HepG2 (cell line): ENCODE measurements at regions not wholly inside any gene's neighbourhood (a gene's known extent, or its start where the extent isn't known, plus 50 kb on each side); places are given as distances from the start of the nearest gene placed in this dataset.

Source experiments
- ATAC-seq: fragments of 200-7000 bp; cut with Tn5 transposase; 3 replicates; pipeline ENCODE4 v1.9.1; 2020; ENCODE audit warnings: mild to moderate bottlenecking, moderate library complexity
- BruUV-seq: library from RNA; stranded (reverse); fragments of 400-500 nt; replicated peaks from 2 replicates; lab custom pipeline; 2021; lab: Mats Ljungman, UMichigan
- CTCF ChIA-PET: fragments of 300-600 bp; formaldehyde crosslinking; extraction: SDS; loops from one replicate; lab custom pipeline; 2021; ENCODE audit warnings: low total read pairs, inconsistent platforms, low intra/inter-chr PET ratio; lab: Yijun Ruan, JAX
- POLR2A ChIA-PET: fragments of 350-600 bp; sonication (Branson Sonifier 250); formaldehyde crosslinking; loops from one replicate; lab custom pipeline; 2020; ENCODE audit warnings: antibody characterized with exemption, inconsistent platforms; lab: Yijun Ruan, JAX
- DNase-seq: peaks from one replicate; pipeline ENCODE4 v3.0.0-alpha.2; 2015; ENCODE audit warnings: low spot score
- FAIRE-seq: peaks from 3 replicates; lab custom pipeline; 2011; peaks lifted over from hg19 to GRCh38; lab: Jason Lieb, UNC
- H2AFZ ChIP-seq: one replicate; pipeline ENCODE4 v1.6.1; 2011; ENCODE audit warnings: low read length, inconsistent platforms
- H3K27ac ChIP-seq: fragments of 300-600 bp; 3 replicates; pipeline ENCODE4 v1.8.0; 2011; ENCODE audit warnings: mixed run types, mild to moderate bottlenecking, mixed read lengths, low read length, inconsistent platforms; ENCODE audit not compliant: insufficient read depth; ENCODE audit errors: extremely low read length
- H3K27me3 ChIP-seq, 2 experiments: fragments of 200-600 bp in 1 of 2; 2 replicates in 1 of 2; 3 replicates in 1 of 2; pipeline versions ENCODE4 v1.6.0 to v1.8.0; 2011; ENCODE audit warnings: low read length in 2 of 2, mild to moderate bottlenecking in 2 of 2, moderate library complexity in 2 of 2, inconsistent platforms in 1 of 2; ENCODE audit not compliant: insufficient read depth in 2 of 2, control insufficient read depth in 1 of 2
- H3K36me3 ChIP-seq, 2 experiments: fragments of 200-600 bp in 1 of 2; replicated peaks in 1 of 2; 2 replicates in 1 of 2; 3 replicates in 1 of 2; pipeline versions ENCODE4 v1.5.1 to v1.8.0; 2011; ENCODE audit warnings: low read length in 2 of 2, inconsistent platforms in 1 of 2; ENCODE audit not compliant: insufficient read depth in 2 of 2, control insufficient read depth in 1 of 2
- H3K4me1 ChIP-seq: 2 replicates; pipeline ENCODE4 v1.5.1; 2012; ENCODE audit warnings: low read length, inconsistent platforms; ENCODE audit not compliant: insufficient read depth
- H3K4me2 ChIP-seq: 2 replicates; pipeline ENCODE4 v1.6.0; 2011; ENCODE audit warnings: low read depth, low read length, inconsistent platforms
- H3K4me3 ChIP-seq, 3 experiments: fragments of 200-600 bp in 1 of 3; sonication (generic), shearing (Covaris generic) in 1 of 3; replicated peaks in 1 of 3; 2 replicates each; pipeline ENCODE4 v1.5.1; 2011 to 2016; ENCODE audit warnings: low read length in 3 of 3, inconsistent platforms in 2 of 3, low read depth in 2 of 3, mild to moderate bottlenecking in 2 of 3, control low read depth in 1 of 3, mixed read lengths in 1 of 3; ENCODE audit not compliant: insufficient read depth in 1 of 3
- H3K79me2 ChIP-seq: one replicate; pipeline ENCODE4 v1.6.1; 2011; ENCODE audit warnings: low read length, inconsistent platforms; ENCODE audit not compliant: insufficient read depth
- H3K9ac ChIP-seq: 2 replicates; pipeline ENCODE4 v1.6.0; 2011; ENCODE audit warnings: mild to moderate bottlenecking, low read depth, low read length, inconsistent platforms; ENCODE audit not compliant: insufficient read depth
- H3K9me3 ChIP-seq: 2 replicates; pipeline ENCODE4 v1.5.1; 2012; ENCODE audit warnings: mild to moderate bottlenecking, low read length
- H4K20me1 ChIP-seq: 2 replicates; pipeline ENCODE4 v1.6.0; 2011; ENCODE audit warnings: inconsistent platforms, mild to moderate bottlenecking, low read length, moderate library complexity; ENCODE audit not compliant: insufficient read depth
- ASH2L ChIP-seq: fragments of 300-600, 200-600 bp; sonication (generic); IDR thresholded peaks from 2 replicates; pipeline ENCODE4 v1.7.0; 2017; ENCODE audit warnings: low read depth, mild to moderate bottlenecking, moderate library complexity, mixed read lengths, low read length; ENCODE audit not compliant: insufficient read length
- CCDC6 ChIP-seq: sonication (generic); formaldehyde crosslinking; IDR thresholded peaks from 2 replicates; pipeline ENCODE4 v1.8.1; 2022; ENCODE audit warnings: mild to moderate bottlenecking, missing genetic modification reagents, moderate library complexity
- NFYC ChIP-seq: IDR thresholded peaks from 2 replicates; pipeline ENCODE4 v1.6.1; 2016; ENCODE audit warnings: missing genetic modification reagents, missing compliant biosample characterization
- TBP ChIP-seq: sonication (generic); formaldehyde crosslinking; IDR thresholded peaks from 2 replicates; pipeline ENCODE4 v1.5.0; 2020; ENCODE audit warnings: missing genetic modification reagents
- WGBS: methylation state at CpG from one replicate; pipeline ENCODE4 v1.1.6; 2017; ENCODE audit warnings: low lambda C conversion rate; 5-methylcytosine and 5-hydroxymethylcytosine counted together
- in situ Hi-C: cut with HindIII; loops from 2 replicates; pipeline ENCODE4 v1.10.0; 2017; ENCODE audit warnings: low pct_unique_long_range_greater_than_20kb; ENCODE audit not compliant: extremely low pct_ligation_motif_present
- intact Hi-C: fragments of 100-400 bp; cut with micrococcal nuclease; formaldehyde crosslinking; loops from one replicate; pipeline ENCODE4 v1.10.0; 2022; ENCODE audit not compliant: unreplicated experiment
- TF ChIP-seq, protein P1 (sequence below): sonication (generic); formaldehyde crosslinking; IDR thresholded peaks from 2 replicates; pipeline ENCODE4 v1.5.0; 2020; ENCODE audit warnings: mild to moderate bottlenecking, missing genetic modification reagents, borderline replicate concordance

DNA sequence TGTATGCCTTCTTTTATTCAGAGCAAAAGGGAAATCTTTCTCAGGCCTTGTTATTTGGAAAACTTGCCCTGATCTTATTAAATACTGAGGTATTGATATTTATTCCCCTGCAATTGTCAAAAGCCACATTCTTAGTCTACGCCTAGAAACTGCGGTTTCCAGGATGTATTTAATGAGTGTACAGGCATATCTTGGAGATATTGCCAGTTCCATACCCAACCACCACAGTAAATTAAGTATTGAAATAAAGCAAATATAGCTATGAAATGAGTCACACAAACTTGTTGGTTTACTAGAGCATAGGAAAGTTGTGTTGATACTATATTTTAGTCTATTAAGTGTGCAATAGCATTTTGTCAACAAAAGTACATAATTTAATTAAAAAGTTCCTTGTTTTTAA lies 152.7 kb upstream of the CCDC179 start:
- TF ChIP-seq, protein P1, sequence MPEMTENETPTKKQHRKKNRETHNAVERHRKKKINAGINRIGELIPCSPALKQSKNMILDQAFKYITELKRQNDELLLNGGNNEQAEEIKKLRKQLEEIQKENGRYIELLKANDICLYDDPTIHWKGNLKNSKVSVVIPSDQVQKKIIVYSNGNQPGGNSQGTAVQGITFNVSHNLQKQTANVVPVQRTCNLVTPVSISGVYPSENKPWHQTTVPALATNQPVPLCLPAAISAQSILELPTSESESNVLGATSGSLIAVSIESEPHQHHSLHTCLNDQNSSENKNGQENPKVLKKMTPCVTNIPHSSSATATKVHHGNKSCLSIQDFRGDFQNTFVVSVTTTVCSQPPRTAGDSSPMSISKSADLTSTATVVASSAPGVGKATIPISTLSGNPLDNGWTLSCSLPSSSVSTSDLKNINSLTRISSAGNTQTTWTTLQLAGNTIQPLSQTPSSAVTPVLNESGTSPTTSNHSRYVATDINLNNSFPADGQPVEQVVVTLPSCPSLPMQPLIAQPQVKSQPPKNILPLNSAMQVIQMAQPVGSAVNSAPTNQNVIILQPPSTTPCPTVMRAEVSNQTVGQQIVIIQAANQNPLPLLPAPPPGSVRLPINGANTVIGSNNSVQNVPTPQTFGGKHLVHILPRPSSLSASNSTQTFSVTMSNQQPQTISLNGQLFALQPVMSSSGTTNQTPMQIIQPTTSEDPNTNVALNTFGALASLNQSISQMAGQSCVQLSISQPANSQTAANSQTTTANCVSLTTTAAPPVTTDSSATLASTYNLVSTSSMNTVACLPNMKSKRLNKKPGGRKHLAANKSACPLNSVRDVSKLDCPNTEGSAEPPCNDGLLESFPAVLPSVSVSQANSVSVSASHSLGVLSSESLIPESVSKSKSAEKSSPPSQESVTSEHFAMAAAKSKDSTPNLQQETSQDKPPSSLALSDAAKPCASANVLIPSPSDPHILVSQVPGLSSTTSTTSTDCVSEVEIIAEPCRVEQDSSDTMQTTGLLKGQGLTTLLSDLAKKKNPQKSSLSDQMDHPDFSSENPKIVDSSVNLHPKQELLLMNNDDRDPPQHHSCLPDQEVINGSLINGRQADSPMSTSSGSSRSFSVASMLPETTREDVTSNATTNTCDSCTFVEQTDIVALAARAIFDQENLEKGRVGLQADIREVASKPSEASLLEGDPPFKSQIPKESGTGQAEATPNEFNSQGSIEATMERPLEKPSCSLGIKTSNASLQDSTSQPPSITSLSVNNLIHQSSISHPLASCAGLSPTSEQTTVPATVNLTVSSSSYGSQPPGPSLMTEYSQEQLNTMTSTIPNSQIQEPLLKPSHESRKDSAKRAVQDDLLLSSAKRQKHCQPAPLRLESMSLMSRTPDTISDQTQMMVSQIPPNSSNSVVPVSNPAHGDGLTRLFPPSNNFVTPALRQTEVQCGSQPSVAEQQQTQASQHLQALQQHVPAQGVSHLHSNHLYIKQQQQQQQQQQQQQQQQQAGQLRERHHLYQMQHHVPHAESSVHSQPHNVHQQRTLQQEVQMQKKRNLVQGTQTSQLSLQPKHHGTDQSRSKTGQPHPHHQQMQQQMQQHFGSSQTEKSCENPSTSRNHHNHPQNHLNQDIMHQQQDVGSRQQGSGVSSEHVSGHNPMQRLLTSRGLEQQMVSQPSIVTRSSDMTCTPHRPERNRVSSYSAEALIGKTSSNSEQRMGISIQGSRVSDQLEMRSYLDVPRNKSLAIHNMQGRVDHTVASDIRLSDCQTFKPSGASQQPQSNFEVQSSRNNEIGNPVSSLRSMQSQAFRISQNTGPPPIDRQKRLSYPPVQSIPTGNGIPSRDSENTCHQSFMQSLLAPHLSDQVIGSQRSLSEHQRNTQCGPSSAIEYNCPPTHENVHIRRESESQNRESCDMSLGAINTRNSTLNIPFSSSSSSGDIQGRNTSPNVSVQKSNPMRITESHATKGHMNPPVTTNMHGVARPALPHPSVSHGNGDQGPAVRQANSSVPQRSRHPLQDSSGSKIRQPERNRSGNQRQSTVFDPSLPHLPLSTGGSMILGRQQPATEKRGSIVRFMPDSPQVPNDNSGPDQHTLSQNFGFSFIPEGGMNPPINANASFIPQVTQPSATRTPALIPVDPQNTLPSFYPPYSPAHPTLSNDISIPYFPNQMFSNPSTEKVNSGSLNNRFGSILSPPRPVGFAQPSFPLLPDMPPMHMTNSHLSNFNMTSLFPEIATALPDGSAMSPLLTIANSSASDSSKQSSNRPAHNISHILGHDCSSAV, result no peak
- no peak for TF ChIP-seq CCDC6 (CRISPR knock-in tag)
- TF ChIP-seq TBP, result no peak
- no peak for TF ChIP-seq ASH2L
- TF ChIP-seq NFYC (CRISPR knock-in tag), result no peak
- BruUV-seq, result no TSS peak
- no peak overlapping the region for H3K4me3 ChIP-seq
- no peak overlapping the region for H2AFZ ChIP-seq
- no peaks in the 10 kb centered on the region for H3K9me3 ChIP-seq
- in situ Hi-C loops (no loop called here), intact Hi-C loops (no loop called here)
- no peaks in the 10 kb centered on the region for H4K20me1 ChIP-seq
- no peak overlapping the region for H3K9ac ChIP-seq
- FAIRE-seq, result no peak
- H3K27me3 ChIP-seq, result no peaks in the 10 kb centered on the region
- DNase-seq, result no peak
- no peak overlapping the region for H3K27ac ChIP-seq
- no peak for ATAC-seq
- H3K36me3 ChIP-seq, result no peaks in the 10 kb centered on the region
- no peaks in the 10 kb centered on the region for H3K79me2 ChIP-seq
- POLR2A ChIA-PET, result no interaction called here
- H3K4me2 ChIP-seq, result no peak overlapping the region
- CTCF ChIA-PET, result no interaction called here
- H3K4me1 ChIP-seq, result peaks cover 9% of the 10 kb centered on the region
- WGBS, result 96% methylated on average over 2 of the region's 2 CpGs
